ENCODE measurements at regions not wholly inside any gene's neighbourhood (a gene's known extent, or its start where the extent isn't known, plus 50 kb on each side); places are given as distances from the start of the nearest gene placed in this dataset.

DNA sequence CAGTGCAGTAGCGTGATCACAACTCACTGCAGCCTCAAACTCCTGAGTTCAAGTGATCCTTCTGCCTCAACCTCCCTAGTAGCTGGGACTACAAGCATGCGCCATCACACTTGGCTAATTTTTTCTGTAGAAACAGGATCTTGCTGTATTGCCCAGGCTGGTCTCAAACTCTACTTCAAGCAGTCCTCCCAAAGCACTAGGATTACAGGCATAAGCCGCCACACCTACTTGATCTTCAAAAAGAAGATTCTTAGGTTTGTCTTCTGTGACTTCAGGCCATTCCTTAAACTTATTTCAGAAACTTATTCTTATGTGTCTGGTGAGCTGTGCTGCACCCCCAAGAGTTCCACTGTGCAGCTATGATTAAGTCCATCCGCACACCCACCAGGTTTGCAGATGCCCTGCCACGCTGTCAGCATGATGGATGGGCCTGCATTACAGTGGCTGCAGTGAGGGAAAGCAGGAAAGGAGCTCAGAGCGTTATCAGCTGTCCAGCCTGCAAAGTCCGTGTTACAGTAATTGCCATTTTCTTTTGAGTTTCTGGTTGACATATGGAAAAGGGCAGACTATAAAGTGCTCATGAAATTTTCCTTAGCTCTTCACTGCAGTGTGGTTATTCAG is 146.6 kb downstream of the AASDH start:
- DNase-seq, result no peak
- no peak for ATAC-seq

DNA sequence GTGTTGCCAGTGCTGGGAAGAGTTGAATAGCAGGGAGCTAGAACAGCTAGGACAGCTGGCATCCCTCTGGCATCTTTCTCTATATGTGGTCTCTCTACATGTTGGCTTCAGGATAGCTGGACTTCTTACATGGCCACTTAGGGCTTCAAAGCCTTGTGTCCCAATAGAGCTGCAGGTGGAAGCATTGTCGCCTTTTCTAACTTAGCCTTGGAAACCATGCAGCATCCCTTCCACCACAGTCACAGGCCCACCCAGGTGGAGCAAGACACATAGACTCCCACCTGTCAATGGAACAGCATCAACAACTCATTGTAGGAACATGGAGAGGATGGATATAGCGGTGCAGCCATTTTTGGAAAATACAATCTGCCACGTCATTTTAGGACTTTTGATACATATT is 149.0 kb downstream of the AASDH start:
- DNase-seq, result no peak
- ATAC-seq, result no peak

DNA sequence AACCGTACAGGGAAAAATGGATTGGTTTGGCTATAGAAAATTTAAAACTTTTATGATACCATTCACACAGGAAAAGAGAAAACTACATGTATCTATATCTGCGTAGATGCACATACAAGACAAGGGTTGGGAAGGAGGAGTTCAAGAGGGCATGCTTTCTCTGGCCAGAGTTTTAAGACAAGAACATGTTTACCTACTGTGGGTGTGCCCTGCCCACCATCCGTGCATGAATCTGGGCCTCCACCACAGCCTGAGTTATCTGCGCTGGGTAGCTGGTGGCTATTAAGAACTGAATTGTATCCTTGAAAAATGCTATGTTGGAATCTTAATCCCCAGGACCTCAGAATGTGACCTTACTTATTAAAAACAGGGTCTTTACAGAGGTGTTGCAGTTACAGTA is 151.6 kb downstream of the AASDH start:
- DNase-seq (no peak), ATAC-seq (no peak)

DNA sequence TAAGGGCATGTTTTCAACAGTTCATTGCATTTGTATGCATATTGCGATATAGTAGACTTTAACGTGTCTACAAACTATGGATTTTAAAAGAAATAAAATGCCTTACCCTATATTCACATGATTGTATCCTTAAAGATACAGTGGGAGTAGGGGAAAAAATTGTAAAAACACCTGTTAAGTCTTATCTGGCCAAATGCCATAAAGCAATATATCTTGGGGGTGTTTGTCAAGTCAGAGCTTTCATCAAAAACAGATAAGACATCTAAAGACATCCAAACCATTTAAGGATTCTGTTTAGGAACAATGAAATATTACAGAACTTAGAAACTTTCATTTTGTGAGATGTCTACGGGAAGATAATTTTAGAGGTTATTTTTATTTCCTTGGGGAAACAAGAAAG is 152.3 kb downstream of the AASDH start:
- no peak for DNase-seq
- no peak for ATAC-seq

DNA sequence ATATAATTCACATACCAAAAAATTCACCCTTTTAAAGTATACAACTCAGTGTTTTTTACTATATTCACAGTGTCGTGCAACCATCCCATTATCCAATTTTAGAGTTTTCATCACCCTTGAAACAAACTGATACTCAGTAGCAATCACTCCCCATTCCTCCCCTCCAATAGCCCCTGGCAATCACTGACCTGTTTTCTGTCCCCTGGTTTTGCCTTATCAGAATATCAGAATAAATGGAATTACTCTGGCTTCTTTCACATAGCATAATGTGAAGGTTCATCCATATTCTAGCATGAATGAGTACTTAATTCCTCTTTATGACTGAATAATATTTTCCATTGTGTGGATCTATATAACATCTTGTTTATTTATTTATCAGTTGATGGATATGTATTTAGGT is 153.2 kb downstream of the AASDH start:
- ATAC-seq (no peak), DNase-seq (no peak)

DNA sequence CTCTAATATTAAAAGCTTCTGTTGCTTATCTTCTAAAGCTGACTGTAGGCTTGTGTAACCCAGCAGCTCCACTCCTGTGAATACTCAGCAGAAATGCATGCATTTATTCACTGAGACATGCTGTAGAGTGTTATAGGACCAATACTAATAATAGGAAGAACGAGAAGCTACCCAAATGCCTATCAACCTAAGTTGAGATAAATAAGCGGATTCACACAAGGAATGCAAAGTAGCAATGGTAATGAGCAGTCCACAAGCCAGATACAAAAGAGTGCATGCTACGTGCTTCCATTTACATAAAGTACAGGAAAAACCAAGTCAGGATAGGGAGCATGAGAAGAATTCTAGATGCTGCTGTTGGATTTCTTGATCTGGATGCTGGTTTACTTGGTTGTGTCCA is 155.9 kb downstream of the AASDH start:
- ATAC-seq, result no peak
- no peak for DNase-seq

DNA sequence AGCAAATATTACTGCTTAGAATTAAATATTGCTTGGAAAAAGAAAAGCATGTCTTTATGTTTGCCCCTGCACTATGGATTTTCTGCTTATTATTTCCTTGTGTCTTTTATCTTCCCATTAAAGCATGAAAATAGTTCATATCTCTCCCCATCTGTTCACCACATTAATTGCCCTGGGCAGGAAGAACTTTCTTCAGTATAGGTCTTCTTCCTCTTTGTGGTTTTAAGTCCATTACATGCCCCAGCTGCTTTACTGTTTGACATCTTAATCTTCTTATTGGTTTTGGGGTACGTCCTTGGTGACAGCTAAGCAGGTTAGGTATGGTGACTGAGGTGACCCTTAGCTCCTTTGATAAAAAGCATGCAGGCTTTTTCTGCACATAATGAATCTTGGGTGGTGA is 157.3 kb downstream of the AASDH start:
- ATAC-seq, result no peak
- DNase-seq, result no peak

DNA sequence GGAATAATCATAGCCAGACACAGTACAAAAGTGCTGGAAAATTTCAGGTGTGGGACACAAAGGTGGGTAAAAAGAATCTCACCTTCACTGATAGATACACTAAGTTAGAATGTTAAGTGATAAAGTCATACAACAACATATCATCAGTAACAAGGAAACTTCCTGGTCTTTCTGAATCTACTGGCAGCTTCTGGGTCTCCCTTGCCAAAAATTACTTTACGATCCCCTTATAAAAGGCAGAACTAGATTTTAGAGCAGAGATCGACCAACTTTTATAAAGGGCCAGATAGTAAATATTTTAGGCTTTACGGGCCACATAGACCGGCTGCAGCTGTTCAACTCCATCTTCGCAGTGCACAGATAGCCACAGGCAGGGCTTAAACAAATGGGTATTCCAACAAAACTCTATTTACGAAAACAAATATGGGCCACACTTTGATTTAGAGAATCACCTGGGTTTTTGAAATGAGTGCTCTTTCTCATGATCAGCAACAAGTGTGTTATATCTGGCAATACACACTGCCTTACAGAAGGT is 159.9 kb downstream of the AASDH start:
- ATAC-seq (no peak), DNase-seq (no peak)

DNA sequence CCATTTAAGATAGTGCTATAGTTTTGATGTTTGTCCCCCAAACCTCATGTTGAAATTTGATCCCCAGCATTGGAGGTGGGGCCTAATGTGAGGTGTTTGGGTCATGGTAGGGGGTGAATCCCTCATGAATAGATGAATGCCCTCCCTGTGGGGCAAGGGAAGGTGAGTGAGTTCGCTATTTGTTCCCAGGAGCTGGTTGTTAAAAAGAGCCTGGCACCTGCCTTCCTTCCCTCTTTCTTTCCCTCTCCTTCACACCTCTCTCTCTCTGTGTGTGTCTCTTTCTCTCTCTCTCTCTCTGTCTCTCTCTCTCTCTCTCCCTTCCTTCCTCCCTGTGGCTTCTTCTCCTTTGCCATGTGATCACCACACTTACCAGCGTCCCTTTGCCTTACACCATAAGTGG is 160.7 kb downstream of the AASDH start:
- no peak for DNase-seq
- ATAC-seq, result no peak

DNA sequence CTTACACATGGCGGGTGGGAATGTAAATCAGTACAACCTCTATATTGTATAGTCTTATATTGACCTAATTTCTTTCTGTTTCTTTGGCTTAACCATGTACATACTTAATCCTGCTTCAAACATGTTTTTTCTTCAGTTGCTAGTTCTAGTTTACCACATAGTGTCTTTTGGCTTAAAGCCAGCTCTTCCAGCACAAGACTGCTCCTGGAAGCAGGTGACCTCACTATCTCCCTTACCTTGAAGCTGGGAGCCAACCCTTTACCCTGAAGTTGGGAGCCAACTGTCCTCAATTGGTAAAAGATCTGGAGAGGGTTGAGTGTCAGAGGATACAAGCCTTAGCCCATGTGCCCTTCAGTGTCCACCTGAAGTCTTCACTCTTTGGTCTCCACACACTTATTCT is 162.7 kb downstream of the AASDH start:
- ATAC-seq, result no peak

DNA sequence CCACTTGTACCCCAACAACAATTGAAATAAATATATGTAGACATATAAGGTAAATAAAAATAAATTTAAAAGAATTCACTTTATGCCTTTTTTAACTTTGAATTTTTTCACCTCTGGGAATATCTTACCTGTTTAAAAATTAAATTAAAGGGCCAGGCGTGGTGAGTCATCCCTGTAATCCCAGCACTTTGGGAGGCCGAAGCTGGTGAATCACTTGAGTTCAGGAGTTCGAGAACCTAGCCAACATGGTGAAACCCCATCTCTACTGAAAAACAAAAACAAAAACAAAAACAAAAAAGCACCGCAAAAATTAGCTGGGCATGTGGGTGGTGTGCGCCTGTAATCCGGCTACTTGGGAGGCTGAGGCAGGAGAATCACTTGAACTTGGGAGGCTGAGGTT is 164.8 kb downstream of the AASDH start:
- no peak for DNase-seq
- no peak for ATAC-seq

More for the DNA sequence above, 162.7 kb downstream of the AASDH start:
- no peak for DNase-seq

DNA sequence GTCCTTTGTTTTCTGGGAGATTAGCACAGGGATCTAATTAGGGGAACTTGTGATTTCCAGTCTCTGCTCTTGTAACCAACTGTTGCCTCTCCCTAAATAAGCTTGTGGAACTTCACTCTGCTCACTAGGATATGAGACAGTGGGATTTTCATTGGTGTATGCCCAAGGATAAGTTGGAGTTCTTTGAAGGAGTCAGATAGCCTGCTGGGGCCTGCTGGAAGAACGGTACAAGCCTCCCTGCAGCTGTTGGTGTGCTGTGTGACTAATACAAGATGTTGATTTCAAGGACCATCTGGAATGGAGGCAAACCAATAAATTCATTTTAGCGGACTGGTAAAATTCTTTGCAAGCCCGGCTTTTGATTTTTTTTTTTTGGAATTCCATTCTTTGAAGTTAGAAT is 167.0 kb downstream of the AASDH start:
- no peak for ATAC-seq
- DNase-seq, result no peak

DNA sequence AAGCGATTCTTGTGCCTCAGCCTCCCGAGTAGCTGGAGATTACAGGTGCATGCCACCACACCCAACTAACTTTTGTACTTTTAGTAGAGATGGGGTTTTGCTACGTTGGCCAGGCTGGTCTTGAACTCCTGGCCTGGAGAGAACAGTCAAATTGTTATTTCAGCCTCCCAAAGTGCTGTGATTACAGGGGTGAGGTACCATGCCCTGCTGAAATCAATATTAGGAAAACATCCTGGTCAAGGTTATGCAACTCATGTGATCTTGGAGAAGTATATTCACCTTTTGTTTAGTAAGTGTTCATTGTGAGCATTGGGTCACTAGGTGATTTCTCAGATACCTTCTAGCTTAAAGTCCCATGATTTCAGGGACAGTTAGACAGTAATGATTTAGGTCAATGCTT is 167.8 kb downstream of the AASDH start:
- ATAC-seq, result no peak

DNA sequence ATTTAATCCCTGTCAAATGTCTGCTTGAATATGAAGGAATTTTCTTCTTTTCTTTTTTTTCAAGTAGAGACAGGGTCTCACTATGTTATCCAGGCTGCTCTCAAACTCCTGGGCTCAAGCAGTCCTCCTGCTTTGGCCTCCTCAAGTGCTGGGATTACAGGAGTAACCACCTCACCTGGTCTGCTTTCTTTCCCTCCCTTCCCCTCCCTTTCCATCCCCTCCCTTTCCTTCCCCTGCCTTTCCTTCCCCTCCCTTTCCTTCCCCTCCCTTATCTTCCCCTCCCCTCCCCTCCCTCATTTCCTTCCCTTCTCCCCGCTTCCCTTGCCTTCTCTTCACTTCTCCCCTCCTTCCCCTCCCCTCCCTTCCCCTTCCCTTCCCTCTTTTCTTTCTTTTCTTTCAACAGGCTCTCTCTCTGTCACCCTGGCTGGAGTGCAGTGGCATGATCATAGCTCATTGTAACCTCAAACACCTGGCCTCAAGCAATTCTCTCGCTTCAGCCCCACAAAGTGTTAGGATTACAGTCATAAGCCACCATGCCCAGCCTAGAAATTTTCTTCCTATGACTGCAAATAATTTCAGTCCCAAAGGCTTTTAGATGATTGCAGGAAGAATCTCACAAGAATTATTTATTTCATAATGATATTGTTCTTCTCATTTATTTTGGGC is 168.9 kb downstream of the AASDH start:
- ATAC-seq, result no peak
- no peak for DNase-seq

More for the DNA sequence above, 167.8 kb downstream of the AASDH start:
- DNase-seq, result no peak

DNA sequence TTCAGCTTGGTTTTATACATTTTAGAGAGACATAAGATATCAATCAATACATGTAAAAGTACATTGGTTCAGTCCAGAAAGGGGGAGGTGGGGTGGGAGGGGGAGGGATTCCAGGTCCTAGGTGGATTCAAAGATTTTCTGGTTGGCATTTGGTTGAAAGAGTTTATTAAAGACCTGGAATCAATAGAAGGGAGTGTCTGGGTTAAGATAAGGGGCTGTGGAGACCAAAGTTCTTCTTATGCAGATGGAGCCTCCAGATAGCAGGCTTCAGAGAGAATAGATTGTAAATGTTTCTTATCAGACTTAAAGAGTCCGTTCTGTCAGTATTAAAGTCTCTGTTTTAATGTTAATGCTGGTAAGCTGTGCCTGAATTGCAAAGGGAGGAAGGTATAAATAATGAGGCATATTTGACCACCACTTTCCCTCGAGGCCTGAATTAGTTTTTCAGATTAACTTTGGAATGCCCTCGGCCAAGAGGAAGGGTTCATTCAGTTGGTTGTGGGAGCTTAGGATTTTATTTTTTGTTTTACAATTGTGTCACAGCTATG is 169.9 kb downstream of the AASDH start:
- ATAC-seq, result no peak
- DNase-seq, result no peak

DNA sequence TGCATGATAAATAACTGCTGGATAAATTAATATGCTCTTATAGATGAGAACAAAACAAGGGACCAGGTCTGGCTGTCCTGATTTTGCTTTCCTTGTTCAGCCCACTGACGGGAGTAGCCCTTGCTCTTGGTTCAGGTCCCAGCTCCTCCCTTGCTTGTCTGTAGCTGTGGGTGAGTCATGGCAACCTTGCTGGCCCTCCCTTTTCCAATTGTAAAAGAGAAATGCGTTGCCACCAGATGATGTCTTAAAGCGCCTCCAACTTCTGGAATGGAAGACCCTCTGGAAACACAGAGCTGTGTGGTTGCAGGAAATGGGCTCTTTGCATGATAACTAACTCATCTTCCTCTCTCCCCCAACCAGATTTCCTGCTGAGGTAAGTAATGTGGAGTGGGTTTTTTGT is 171.4 kb downstream of the AASDH start:
- ATAC-seq (no peak), DNase-seq (no peak)

DNA sequence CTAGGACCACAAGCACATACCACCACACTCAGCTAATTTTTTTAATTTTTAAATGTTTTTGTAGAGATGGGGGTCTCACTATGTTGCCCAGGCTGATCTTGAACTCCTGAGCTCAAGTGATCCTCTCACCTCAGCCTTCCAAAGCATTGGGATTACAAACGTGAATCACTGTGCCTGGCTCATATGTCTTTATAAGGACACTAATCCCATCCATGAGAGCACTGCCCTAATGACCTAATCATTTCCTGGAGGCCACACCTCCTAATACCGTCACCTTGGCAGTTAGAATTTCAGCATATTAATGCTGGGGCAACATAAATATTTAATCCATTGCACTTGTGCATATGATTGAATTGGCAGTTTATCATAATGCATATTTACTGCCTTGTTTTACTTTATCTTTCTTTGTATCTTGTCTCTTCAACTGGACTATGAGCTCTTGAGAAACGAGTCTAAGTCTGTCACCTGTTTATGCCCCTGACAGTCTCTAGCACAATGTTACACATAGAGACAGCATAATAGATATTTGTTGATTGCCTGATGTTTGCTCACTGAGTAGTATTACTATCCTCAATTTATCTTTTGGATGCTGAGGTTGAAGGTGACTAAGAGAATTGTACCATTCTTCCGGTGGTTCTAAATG is 172.0 kb downstream of the AASDH start:
- no peak for DNase-seq
- no peak for ATAC-seq

DNA sequence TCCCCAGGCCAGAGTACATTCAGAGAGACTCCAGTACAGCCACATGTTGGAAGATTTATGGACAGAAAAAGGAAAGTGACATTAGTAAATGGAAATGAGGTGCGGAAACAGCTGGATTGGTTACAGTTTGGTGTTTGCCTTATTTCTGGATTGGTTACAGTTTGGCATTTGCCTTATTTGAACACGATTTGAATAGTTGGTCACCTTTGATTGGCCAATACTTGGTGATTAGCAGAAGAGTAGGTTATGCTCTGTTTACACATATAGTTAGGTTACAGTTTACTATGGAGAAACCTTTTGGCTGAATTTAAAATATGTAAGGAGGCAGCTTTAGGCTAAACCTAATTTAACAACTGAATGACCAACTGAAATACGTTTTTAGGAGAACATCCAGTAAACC is 173.7 kb downstream of the AASDH start:
- ATAC-seq (no peak), DNase-seq (no peak)

DNA sequence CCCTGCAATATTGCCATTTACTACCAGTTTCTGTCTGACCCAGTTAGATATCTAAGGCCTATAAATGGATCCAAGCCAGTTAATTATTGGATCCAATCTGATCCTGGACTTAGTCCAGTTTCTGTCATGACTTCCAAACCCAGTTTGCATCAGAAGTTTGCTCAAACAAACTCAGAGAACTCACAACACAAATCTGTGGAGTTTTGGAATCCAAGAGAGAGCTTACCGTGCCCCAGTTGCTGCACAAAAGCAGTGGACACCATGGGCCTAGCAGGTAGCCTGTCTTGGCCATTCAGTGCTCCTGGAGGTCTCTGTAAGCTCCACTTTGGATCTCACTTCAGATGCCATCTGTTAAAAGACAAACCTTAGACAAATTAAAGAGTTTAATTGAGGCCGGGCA is 174.5 kb downstream of the AASDH start:
- no peak for ATAC-seq
- DNase-seq, result no peak

DNA sequence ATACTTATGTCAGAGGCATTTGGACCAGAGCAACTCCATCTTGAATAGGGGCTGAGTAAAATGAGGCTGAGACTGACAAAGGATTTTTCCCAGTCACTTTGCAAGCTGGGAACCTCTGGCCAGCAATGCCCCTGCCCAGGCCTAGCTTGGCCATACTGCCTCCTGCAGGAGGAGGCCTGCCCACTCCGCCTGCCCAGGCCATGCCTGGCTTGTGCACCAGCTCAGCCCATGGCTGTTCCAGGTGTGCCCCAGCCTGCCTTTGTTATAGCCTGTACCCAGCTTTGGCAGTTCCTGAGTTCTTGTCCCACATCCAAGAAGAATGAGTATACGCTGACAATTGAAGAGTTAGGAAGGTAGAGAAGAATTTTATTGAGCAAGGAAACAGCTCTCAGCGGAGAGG is 176.1 kb downstream of the AASDH start:
- ATAC-seq (no peak), DNase-seq (no peak)

DNA sequence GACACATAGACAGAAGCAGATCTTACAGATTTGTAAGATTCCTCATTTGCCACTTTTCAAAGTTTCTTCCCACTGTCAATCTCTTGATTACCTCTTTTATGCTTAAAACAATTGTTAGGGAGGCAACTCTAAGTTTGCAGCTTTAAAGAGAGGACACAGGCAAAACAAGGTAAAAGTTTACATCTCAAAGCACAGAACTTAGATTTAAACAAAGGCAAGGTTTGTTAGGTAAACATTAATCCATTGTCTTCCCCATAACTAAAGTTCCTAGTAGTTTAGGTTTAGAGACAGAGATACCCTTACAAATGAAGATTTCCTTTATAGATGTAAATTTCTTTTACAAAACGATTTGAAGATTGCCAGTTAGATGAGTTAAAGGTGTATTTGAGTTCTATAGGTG is 176.9 kb downstream of the AASDH start:
- no peak for DNase-seq
- ATAC-seq, result no peak

DNA sequence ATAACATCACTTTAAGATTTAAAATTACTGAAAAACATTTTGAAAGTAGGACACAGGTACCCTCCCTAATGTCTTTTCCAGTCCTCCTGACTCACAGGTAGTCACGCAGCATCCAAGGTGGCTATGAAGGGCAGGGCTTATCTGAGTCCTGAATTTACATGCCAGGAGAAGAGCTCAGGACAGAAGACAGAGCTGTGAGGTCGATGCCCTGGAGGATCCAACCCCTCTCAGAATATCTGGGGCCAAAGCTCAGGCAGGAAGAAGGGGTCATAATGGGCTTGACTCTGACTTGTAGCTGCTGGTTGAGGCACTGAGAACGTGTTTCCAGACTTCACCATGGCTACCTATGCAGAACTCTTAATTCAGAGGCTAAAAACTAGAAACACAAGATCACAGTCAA is 177.5 kb downstream of the AASDH start:
- no peak for DNase-seq
- ATAC-seq, result no peak

DNA sequence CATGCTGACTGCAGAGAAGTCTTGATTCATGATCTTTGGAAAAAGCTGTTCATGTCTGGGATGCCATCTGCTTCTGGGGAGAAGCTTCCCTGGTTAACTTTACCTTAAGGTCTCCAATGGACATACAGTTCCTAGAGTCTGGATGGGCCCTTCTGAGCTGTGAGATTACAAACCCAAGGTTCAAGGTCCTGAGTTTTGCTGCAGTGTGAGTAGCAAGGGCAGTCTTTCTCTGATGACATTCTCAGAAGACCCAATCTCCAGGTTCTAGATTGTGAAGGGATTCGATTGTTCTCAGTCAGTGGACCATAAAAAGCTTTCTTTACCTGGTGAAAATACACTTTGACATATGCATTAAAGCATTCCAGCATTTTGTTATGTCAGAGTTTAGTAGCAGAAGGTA is 179.2 kb downstream of the AASDH start:
- ATAC-seq (no peak), DNase-seq (no peak)
